ENCODE measurements at regions not wholly inside any gene's neighbourhood (a gene's known extent, or its start where the extent isn't known, plus 50 kb on each side); places are given as distances from the start of the nearest gene placed in this dataset.

DNA sequence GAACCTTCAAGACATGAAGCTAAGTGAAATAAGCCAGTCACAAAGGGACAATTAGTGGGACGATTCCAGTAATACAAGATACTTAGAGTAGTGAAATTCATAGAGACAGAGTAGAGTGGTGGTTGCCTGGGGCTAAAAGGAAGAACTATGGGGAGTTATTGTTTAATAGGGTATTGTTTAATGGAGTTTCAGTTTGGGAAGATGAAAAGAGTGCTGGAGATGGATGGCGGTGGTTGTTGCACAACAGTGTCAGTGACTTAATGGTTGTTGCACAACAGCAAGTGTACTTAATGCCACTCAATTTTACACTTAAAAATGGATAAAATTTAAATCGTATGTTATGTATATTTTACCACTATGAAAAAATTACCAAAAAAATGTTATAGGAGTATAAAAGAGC, 209.7 kb upstream of the TENT5A start:
- Histone ChIP-seq H3K4ac (replicated peaks; ENCODE audit: insufficient read length, low read depth, low read length) (no peak overlapping the region), H3K23me2 (ENCODE audit: low read depth, low read length) (no peaks in the 10 kb centered on the region), H2AFZ (ENCODE audit: low read length) (no peak overlapping the region), H2BK5ac (ENCODE audit: low read depth, low read length) (no peak overlapping the region), H3K79me2 (ENCODE audit: control insufficient read depth in 1 of 2, insufficient read depth in 2 of 2, low read length in 2 of 2) (no peaks in the 10 kb centered on the region), H3K56ac (replicated peaks; ENCODE audit: insufficient read length, low read depth, low read length) (no peak overlapping the region), H4K91ac (replicated peaks; ENCODE audit: insufficient read length, low read length) (no peak overlapping the region), H3K4me3 (ENCODE audit: extremely low read depth in 1 of 4, insufficient read depth in 2 of 4, low read depth in 3 of 4, low read length in 4 of 4) (no peak overlapping the region), H4K8ac (ENCODE audit: extremely low read depth, insufficient read depth, low read length) (no peak overlapping the region), H2BK15ac (ENCODE audit: low read length) (no peak overlapping the region), H3K18ac (ENCODE audit: extremely low read depth, low read length) (no peak overlapping the region), H4K5ac (ENCODE audit: insufficient read length, low read depth, low read length) (no peak overlapping the region), H2BK120ac (replicated peaks; ENCODE audit: low read depth, low read length) (no peak overlapping the region), H2BK12ac (ENCODE audit: low read depth, low read length) (no peak overlapping the region), H3K4me1 (replicated peaks in 1 of 4; ENCODE audit: control insufficient read depth in 3 of 4, insufficient read depth in 4 of 4, low read length in 3 of 4) (no peaks in the 10 kb centered on the region), H2BK20ac (ENCODE audit: low read length) (no peak overlapping the region), H3K79me1 (ENCODE audit: low read depth, low read length) (no peaks in the 10 kb centered on the region), H3K9ac (replicated peaks in 1 of 4; ENCODE audit: extremely low read depth in 1 of 4, low read depth in 3 of 4, low read length in 3 of 4) (no peak overlapping the region), H4K20me1 (replicated peaks in 1 of 2; ENCODE audit: control insufficient read depth in 1 of 2, insufficient read depth in 2 of 2, low read length in 2 of 2) (no peaks in the 10 kb centered on the region), H2AK5ac (ENCODE audit: low read depth, low read length) (no peak overlapping the region), H3K36me3 (ENCODE audit: control insufficient read depth in 2 of 4, insufficient read depth in 4 of 4, low read length in 3 of 4) (no peaks in the 10 kb centered on the region), H3K9me3 (ENCODE audit: insufficient read depth in 2 of 2, low read depth in 1 of 2, low read length in 1 of 2) (peaks cover 10 to 16% of the 10 kb centered on the region in 2 experiments; a peak in 3 of 4 replicates), H3K27me3 (replicated peaks in 1 of 4; ENCODE audit: control insufficient read depth in 3 of 4, extremely low read depth in 1 of 4, insufficient read depth in 3 of 4, low read length in 3 of 4) (no peaks in the 10 kb centered on the region), H3K27ac (ENCODE audit: low read depth, low read length) (no peak overlapping the region), H3K14ac (ENCODE audit: insufficient read length) (no peak overlapping the region), H3K4me2 (ENCODE audit: insufficient read depth in 1 of 2, low read depth in 2 of 2, low read length in 2 of 2) (no peak overlapping the region), H3K23ac (ENCODE audit: insufficient read length) (no peak overlapping the region)
- TF ChIP-seq POU5F1 (IDR thresholded peaks at IDR 0.05; ENCODE audit: low read depth, low read length) (no peak), CREB1 (IDR thresholded peaks at IDR 0.05) (no peak)
- ChIA-PET CTCF (ENCODE audit: partially characterized antibody) (no interaction called here), POLR2A (ENCODE audit: partially characterized antibody) (no interaction called here)
- no peak for FAIRE-seq
- DNase-seq (ENCODE audit: low read depth in 1 of 2, low spot score in 2 of 2): no peak
- WGBS, 2 experiments (ENCODE audit: extremely low coverage in 1 of 2, insufficient coverage in 1 of 2, insufficient read length in 1 of 2, insufficient replicate concordance in 2 of 2, low coverage in 1 of 2, low lambda C conversion rate in 2 of 2, missing lambda C conversion rate in 1 of 2): 88% methylated on average over 3 of the region's 3 CpGs; no CpG with 5 or more reads in 1 of the 2 experiments

All from H1 (cell line).